GM21423 (cell line): ENCODE measurements at regions not wholly inside any gene's neighbourhood (a gene's known extent, or its start where the extent isn't known, plus 50 kb on each side); places are given as distances from the start of the nearest gene placed in this dataset.
A peak's percentile ranks its signal among the peaks of the same experiment; 100 is the strongest.

Experiments
- ATAC-seq: cut with Tn5 transposase; IDR thresholded peaks from one replicate; pipeline ENCODE4 v1.9.1; 2021; ENCODE audit warnings: mild to moderate bottlenecking, moderate library complexity; ENCODE audit not compliant: unreplicated experiment

GRCh38 chr1:106680776-106681344, 375.6 kb upstream of the PRMT6 start:
- no peak for ATAC-seq

GRCh38 chr1:106681939-106682522, 374.4 kb upstream of the PRMT6 start:
- no peak for ATAC-seq

- ATAC-seq: no peak
These were observed 368.0 kb upstream of the PRMT6 start for GRCh38 chr1:106688446-106688845.

- ATAC-seq: no peak
These were observed 357.8 kb upstream of the PRMT6 start for GRCh38 chr1:106698660-106699059.

- no peak for ATAC-seq
These were observed 357.0 kb upstream of the PRMT6 start for GRCh38 chr1:106699433-106699832.

GRCh38 chr1:106700211-106700610, 356.3 kb upstream of the PRMT6 start:
- no peak for ATAC-seq

- ATAC-seq: no peak
These were observed 350.5 kb upstream of the PRMT6 start for GRCh38 chr1:106705971-106706370.

- no peak for ATAC-seq
These were observed 338.9 kb upstream of the PRMT6 start for GRCh38 chr1:106717591-106717990.

GRCh38 chr1:106721790-106722189, 334.7 kb upstream of the PRMT6 start:
- ATAC-seq: no peak

GRCh38 chr1:106722466-106722865, 334.0 kb upstream of the PRMT6 start:
- ATAC-seq: no peak

- ATAC-seq: peak; percentile 95
These were observed 329.3 kb upstream of the PRMT6 start for GRCh38 chr1:106727171-106727570.

GRCh38 chr1:106746448-106747085, 309.9 kb upstream of the PRMT6 start:
- ATAC-seq: no peak

- no peak for ATAC-seq
These were observed 309.2 kb upstream of the PRMT6 start for GRCh38 chr1:106747232-106747631.

- ATAC-seq: no peak
These were observed 308.7 kb upstream of the PRMT6 start for GRCh38 chr1:106747791-106748190.

- no peak for ATAC-seq
These were observed 307.9 kb upstream of the PRMT6 start for GRCh38 chr1:106748606-106749005.

GRCh38 chr1:106749491-106749890, 307.0 kb upstream of the PRMT6 start:
- ATAC-seq: no peak

- no peak for ATAC-seq
These were observed 306.6 kb upstream of the PRMT6 start for GRCh38 chr1:106749906-106750305.

GRCh38 chr1:106751002-106751401, 305.5 kb upstream of the PRMT6 start:
- no peak for ATAC-seq

- no peak for ATAC-seq
These were observed 303.4 kb upstream of the PRMT6 start for GRCh38 chr1:106753066-106753465.

- no peak for ATAC-seq
These were observed 301.5 kb upstream of the PRMT6 start for GRCh38 chr1:106754957-106755356.

GRCh38 chr1:106755682-106756406, 300.6 kb upstream of the PRMT6 start:
- no peak for ATAC-seq

GRCh38 chr1:106756752-106757151, 299.7 kb upstream of the PRMT6 start:
- no peak for ATAC-seq
